ENCODE measurements at regions not wholly inside any gene's neighbourhood (a gene's known extent, or its start where the extent isn't known, plus 50 kb on each side); places are given as distances from the start of the nearest gene placed in this dataset.

- Histone ChIP-seq H3K36me3 (ENCODE audit: insufficient read depth, low read length) (no peaks in the 10 kb centered on the region), H3K27ac (ENCODE audit: low read depth, low read length) (no peak overlapping the region), H3K27me3 (ENCODE audit: insufficient read depth, low read length) (no peaks in the 10 kb centered on the region), H3K4me1 (ENCODE audit: control insufficient read depth, insufficient read depth, low read length, unreplicated experiment) (no peaks in the 10 kb centered on the region), H3K79me2 (ENCODE audit: control insufficient read depth, insufficient read depth, low read length, unreplicated experiment) (no peaks in the 10 kb centered on the region), H3K4me3 (ENCODE audit: low read depth, low read length) (no peak overlapping the region), H2AFZ (ENCODE audit: low read length, unreplicated experiment) (no peak overlapping the region)
These were observed 987.4 kb downstream of the SUCLG1 start for GRCh38 chr2:83471655-83472054.

DNA sequence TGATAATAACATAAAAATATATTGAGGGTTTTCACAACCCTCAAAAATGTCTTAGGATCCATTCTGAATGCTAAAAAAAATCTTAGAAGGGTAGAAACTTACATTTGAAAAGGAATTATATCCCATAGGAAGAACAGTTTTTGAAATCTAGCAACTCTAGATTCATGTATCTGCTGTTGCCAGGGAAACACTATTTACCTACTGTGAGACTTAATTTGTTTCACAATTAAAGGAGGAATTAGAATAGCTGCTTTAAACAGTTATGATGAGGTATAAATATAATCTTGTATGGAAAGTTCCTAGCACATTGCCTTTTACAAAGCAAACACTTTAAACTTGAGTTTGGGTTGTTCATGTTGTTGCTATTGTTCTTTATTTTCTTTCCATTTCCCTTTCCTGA, 988.2 kb downstream of the SUCLG1 start:
- no peaks in the 10 kb centered on the region for H3K36me3 ChIP-seq (ENCODE audit: insufficient read depth, low read length)
- H2AFZ ChIP-seq (ENCODE audit: low read length, unreplicated experiment), result no peak overlapping the region
- H3K4me1 ChIP-seq (ENCODE audit: control insufficient read depth, insufficient read depth, low read length, unreplicated experiment), result no peaks in the 10 kb centered on the region
- no peak overlapping the region for H3K4me3 ChIP-seq (ENCODE audit: low read depth, low read length)
- no peaks in the 10 kb centered on the region for H3K79me2 ChIP-seq (ENCODE audit: control insufficient read depth, insufficient read depth, low read length, unreplicated experiment)
- no peaks in the 10 kb centered on the region for H3K27me3 ChIP-seq (ENCODE audit: insufficient read depth, low read length)
- no peak overlapping the region for H3K27ac ChIP-seq (ENCODE audit: low read depth, low read length)

- H3K79me2 ChIP-seq (ENCODE audit: control insufficient read depth, insufficient read depth, low read length, unreplicated experiment), result no peaks in the 10 kb centered on the region
- no peaks in the 10 kb centered on the region for H3K36me3 ChIP-seq (ENCODE audit: insufficient read depth, low read length)
- H3K4me1 ChIP-seq (ENCODE audit: control insufficient read depth, insufficient read depth, low read length, unreplicated experiment), result no peaks in the 10 kb centered on the region
- no peaks in the 10 kb centered on the region for H3K27me3 ChIP-seq (ENCODE audit: insufficient read depth, low read length)
- no peak overlapping the region for H2AFZ ChIP-seq (ENCODE audit: low read length, unreplicated experiment)
- no peak overlapping the region for H3K4me3 ChIP-seq (ENCODE audit: low read depth, low read length)
- no peak overlapping the region for H3K27ac ChIP-seq (ENCODE audit: low read depth, low read length)
These were observed 994.6 kb downstream of the SUCLG1 start for GRCh38 chr2:83464444-83464843.

DNA sequence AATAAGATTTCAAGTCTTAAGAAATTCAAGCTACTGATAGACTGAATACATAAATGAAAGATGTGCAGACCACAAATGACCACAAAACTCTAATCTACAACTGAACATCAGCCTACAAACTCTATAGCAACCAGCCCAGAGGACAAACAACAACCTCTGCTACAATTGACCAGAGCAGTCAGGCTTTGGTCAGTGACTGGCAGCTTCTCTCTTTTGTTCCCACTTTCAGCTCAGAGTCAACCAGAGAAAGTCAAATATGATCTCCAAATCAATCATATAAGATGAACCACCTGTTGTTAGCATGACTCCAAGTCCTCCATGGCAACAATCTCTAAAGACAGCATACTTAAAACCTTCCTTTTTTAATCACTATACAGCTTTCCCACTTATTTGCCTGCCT, 996.2 kb downstream of the SUCLG1 start:
- H2AFZ ChIP-seq (ENCODE audit: low read length, unreplicated experiment), result no peak overlapping the region

DNA sequence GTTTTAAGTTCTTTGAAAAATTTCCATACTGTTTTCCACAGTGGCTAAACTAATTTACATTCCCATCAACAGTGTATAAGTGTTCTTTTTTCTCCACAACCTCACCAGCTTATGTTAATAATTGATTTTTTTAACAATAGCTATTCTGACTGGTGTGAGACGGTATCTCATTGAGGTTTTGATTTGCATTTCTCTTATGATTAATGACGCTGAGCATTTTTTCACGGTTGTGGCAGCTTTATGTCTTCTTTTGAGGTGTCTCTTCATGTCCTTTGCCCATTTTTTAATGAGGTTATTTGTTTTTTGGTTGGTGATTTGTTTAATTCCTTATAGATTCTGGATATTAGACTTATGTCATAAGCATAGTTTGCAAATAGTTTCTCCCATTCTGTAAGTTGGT, 997.9 kb downstream of the SUCLG1 start:
- Histone ChIP-seq H2AFZ (ENCODE audit: low read length, unreplicated experiment) (no peak overlapping the region), H3K4me1 (ENCODE audit: control insufficient read depth, insufficient read depth, low read length, unreplicated experiment) (no peaks in the 10 kb centered on the region), H3K36me3 (ENCODE audit: insufficient read depth, low read length) (no peaks in the 10 kb centered on the region), H3K27ac (ENCODE audit: low read depth, low read length) (no peak overlapping the region), H3K4me3 (ENCODE audit: low read depth, low read length) (no peak overlapping the region), H3K79me2 (ENCODE audit: control insufficient read depth, insufficient read depth, low read length, unreplicated experiment) (no peaks in the 10 kb centered on the region), H3K27me3 (ENCODE audit: insufficient read depth, low read length) (no peaks in the 10 kb centered on the region)

More for the DNA sequence above, 996.2 kb downstream of the SUCLG1 start:
- Histone ChIP-seq H3K27ac (ENCODE audit: low read depth, low read length) (no peak overlapping the region), H3K4me1 (ENCODE audit: control insufficient read depth, insufficient read depth, low read length, unreplicated experiment) (no peaks in the 10 kb centered on the region), H3K36me3 (ENCODE audit: insufficient read depth, low read length) (no peaks in the 10 kb centered on the region), H3K4me3 (ENCODE audit: low read depth, low read length) (no peak overlapping the region), H3K79me2 (ENCODE audit: control insufficient read depth, insufficient read depth, low read length, unreplicated experiment) (no peaks in the 10 kb centered on the region), H3K27me3 (ENCODE audit: insufficient read depth, low read length) (no peaks in the 10 kb centered on the region)

- Histone ChIP-seq H3K4me1 (ENCODE audit: control insufficient read depth, insufficient read depth, low read length, unreplicated experiment) (no peaks in the 10 kb centered on the region), H3K27ac (ENCODE audit: low read depth, low read length) (no peak overlapping the region), H3K36me3 (ENCODE audit: insufficient read depth, low read length) (no peaks in the 10 kb centered on the region), H3K27me3 (ENCODE audit: insufficient read depth, low read length) (no peaks in the 10 kb centered on the region), H3K79me2 (ENCODE audit: control insufficient read depth, insufficient read depth, low read length, unreplicated experiment) (no peaks in the 10 kb centered on the region), H2AFZ (ENCODE audit: low read length, unreplicated experiment) (no peak overlapping the region), H3K4me3 (ENCODE audit: low read depth, low read length) (no peak overlapping the region)
These were observed 999.6 kb downstream of the SUCLG1 start for GRCh38 chr2:83459456-83459855.

DNA sequence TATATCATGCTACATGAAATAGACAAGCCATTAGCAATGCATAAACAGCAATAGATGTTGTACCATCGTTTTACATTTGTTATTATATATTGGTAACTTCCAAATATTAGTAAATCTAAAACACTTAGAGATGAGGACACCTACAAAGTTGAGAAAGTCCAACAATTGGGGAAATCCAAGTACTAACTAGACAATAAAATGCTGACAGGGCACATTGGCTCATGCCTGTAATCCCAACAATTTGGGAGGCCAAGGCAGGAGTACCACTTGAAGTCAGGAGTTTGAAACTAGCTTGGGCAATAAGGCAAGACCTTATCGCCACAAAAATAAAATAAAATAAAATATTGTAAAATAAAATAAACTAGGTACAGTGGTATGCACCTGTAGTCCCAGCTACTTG, 1023.1 kb downstream of the SUCLG1 start:
- Histone ChIP-seq H2AFZ (ENCODE audit: low read length, unreplicated experiment) (no peak overlapping the region), H3K27me3 (ENCODE audit: insufficient read depth, low read length) (no peaks in the 10 kb centered on the region), H3K79me2 (ENCODE audit: control insufficient read depth, insufficient read depth, low read length, unreplicated experiment) (no peaks in the 10 kb centered on the region), H3K4me1 (ENCODE audit: control insufficient read depth, insufficient read depth, low read length, unreplicated experiment) (no peaks in the 10 kb centered on the region), H3K36me3 (ENCODE audit: insufficient read depth, low read length) (no peaks in the 10 kb centered on the region), H3K27ac (ENCODE audit: low read depth, low read length) (no peak overlapping the region), H3K4me3 (ENCODE audit: low read depth, low read length) (no peak overlapping the region)

DNA sequence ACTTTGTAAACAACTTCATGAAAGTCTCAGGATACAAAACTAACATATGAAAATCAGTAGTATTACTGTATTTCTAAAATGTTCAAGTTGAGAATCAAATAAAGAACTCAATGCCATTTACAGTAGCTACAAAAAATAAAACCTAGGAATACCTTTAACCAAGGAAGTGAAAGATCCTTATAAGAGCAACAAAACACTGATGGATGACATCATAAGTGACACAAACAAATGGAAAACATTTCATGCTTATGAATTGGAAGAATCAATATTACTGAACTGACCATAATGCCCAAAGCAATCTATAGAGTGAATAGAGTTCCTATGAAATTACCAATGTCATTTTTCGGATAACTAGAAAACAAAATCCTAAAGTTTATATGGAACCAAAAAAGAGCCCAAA, 1038.1 kb downstream of the SUCLG1 start:
- H2AFZ ChIP-seq (ENCODE audit: low read length, unreplicated experiment), result no peak overlapping the region
- no peak overlapping the region for H3K4me3 ChIP-seq (ENCODE audit: low read depth, low read length)
- H3K36me3 ChIP-seq (ENCODE audit: insufficient read depth, low read length), result no peaks in the 10 kb centered on the region
- no peaks in the 10 kb centered on the region for H3K79me2 ChIP-seq (ENCODE audit: control insufficient read depth, insufficient read depth, low read length, unreplicated experiment)
- H3K27me3 ChIP-seq (ENCODE audit: insufficient read depth, low read length), result no peaks in the 10 kb centered on the region
- H3K4me1 ChIP-seq (ENCODE audit: control insufficient read depth, insufficient read depth, low read length, unreplicated experiment), result no peaks in the 10 kb centered on the region
- H3K27ac ChIP-seq (ENCODE audit: low read depth, low read length), result no peak overlapping the region

DNA sequence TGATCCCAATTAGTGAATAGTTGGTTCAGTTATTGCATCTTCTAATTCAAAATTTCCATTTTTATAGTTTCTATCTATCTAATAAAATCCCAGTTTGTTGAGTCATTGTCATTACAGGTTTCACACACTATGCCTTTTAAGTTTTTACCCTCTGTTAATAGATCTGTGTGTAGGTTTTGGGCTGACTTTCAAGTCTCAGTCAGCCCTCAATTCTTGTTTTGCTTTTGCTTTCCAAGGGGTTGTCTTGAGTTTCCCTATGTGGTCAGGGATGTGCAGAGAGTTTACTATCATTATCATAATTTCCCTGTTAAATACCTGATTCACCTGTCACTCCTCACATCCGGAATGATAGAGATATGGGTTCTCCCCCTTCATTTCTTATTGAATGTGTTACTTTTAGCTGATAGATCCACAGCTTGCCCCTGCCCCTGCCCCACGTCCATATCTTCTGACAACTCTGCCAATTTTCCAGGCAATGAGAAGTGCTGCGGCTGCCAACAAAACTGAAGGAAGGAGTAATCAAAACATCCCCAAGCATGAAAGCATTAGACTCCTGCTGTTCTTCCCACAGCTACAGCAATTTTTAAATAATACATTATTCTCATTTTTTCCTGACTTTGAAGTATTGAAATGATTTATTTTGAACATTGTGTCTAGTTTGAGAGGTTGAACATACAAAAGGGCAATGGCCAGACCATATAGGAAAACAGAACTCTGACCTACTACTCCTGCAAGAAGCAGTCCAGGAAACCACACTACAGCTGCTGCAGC, 1064.8 kb downstream of the SUCLG1 start:
- H3K4me3 ChIP-seq (ENCODE audit: low read depth, low read length), result no peak overlapping the region
- no peaks in the 10 kb centered on the region for H3K27me3 ChIP-seq (ENCODE audit: insufficient read depth, low read length)
- H3K27ac ChIP-seq (ENCODE audit: low read depth, low read length), result no peak overlapping the region
- H3K36me3 ChIP-seq (ENCODE audit: insufficient read depth, low read length), result no peaks in the 10 kb centered on the region
- H3K4me1 ChIP-seq (ENCODE audit: control insufficient read depth, insufficient read depth, low read length, unreplicated experiment), result no peaks in the 10 kb centered on the region
- no peaks in the 10 kb centered on the region for H3K79me2 ChIP-seq (ENCODE audit: control insufficient read depth, insufficient read depth, low read length, unreplicated experiment)
- no peak overlapping the region for H2AFZ ChIP-seq (ENCODE audit: low read length, unreplicated experiment)

GRCh38 chr2:83388804-83389203, 1070.3 kb downstream of the SUCLG1 start:
- Histone ChIP-seq H3K79me2 (ENCODE audit: control insufficient read depth, insufficient read depth, low read length, unreplicated experiment) (no peaks in the 10 kb centered on the region), H3K27ac (ENCODE audit: low read depth, low read length) (no peak overlapping the region), H3K36me3 (ENCODE audit: insufficient read depth, low read length) (no peaks in the 10 kb centered on the region), H2AFZ (ENCODE audit: low read length, unreplicated experiment) (no peak overlapping the region), H3K27me3 (ENCODE audit: insufficient read depth, low read length) (no peaks in the 10 kb centered on the region), H3K4me1 (ENCODE audit: control insufficient read depth, insufficient read depth, low read length, unreplicated experiment) (no peaks in the 10 kb centered on the region), H3K4me3 (ENCODE audit: low read depth, low read length) (no peak overlapping the region)

- H3K79me2 ChIP-seq (ENCODE audit: control insufficient read depth, insufficient read depth, low read length, unreplicated experiment), result no peaks in the 10 kb centered on the region
- no peaks in the 10 kb centered on the region for H3K36me3 ChIP-seq (ENCODE audit: insufficient read depth, low read length)
- H2AFZ ChIP-seq (ENCODE audit: low read length, unreplicated experiment), result no peak overlapping the region
- no peaks in the 10 kb centered on the region for H3K27me3 ChIP-seq (ENCODE audit: insufficient read depth, low read length)
- no peak overlapping the region for H3K27ac ChIP-seq (ENCODE audit: low read depth, low read length)
- no peaks in the 10 kb centered on the region for H3K4me1 ChIP-seq (ENCODE audit: control insufficient read depth, insufficient read depth, low read length, unreplicated experiment)
- H3K4me3 ChIP-seq (ENCODE audit: low read depth, low read length), result no peak overlapping the region
These were observed 1072.5 kb downstream of the SUCLG1 start for GRCh38 chr2:83386549-83386948.
